Keratinocyte (primary cell): ENCODE measurements at regions not wholly inside any gene's neighbourhood (a gene's known extent, or its start where the extent isn't known, plus 50 kb on each side); places are given as distances from the start of the nearest gene placed in this dataset.

Experiments
- DNase-seq: peaks from one replicate; pipeline ENCODE4 v3.0.0-alpha.2; 2011; ENCODE audit warnings: low read depth, missing footprints, low spot score
- FAIRE-seq: peaks from 2 replicates; lab custom pipeline; 2011; peaks lifted over from hg19 to GRCh38; lab: Jason Lieb, UNC
- H2AFZ ChIP-seq: 2 replicates; pipeline ENCODE4 v1.6.0; 2012; ENCODE audit warnings: low read length, control low read depth, inconsistent platforms; ENCODE audit not compliant: control insufficient read depth
- H3K27ac ChIP-seq: 2 replicates; pipeline ENCODE4 v1.5.1; 2011; ENCODE audit warnings: low read length; ENCODE audit not compliant: control insufficient read depth, insufficient read depth
- H3K27me3 ChIP-seq: 3 replicates; pipeline ENCODE4 v1.6.0; 2011; ENCODE audit warnings: low read length; ENCODE audit not compliant: control insufficient read depth, insufficient read depth; ENCODE audit errors: extremely low read depth
- H3K36me3 ChIP-seq, 2 experiments: 2 replicates in 1 of 2; 3 replicates in 1 of 2; pipeline ENCODE4 v1.5.1; 2011; ENCODE audit warnings: low read length in 2 of 2, mild to moderate bottlenecking in 1 of 2; ENCODE audit not compliant: control insufficient read depth in 2 of 2, insufficient read depth in 2 of 2; ENCODE audit errors: extremely low read depth in 1 of 2
- H3K4me1 ChIP-seq: 3 replicates; pipeline ENCODE4 v1.5.1; 2011; ENCODE audit warnings: low read length; ENCODE audit not compliant: control insufficient read depth, insufficient read depth; ENCODE audit errors: extremely low read depth
- H3K4me2 ChIP-seq: 3 replicates; pipeline ENCODE4 v1.6.0; 2011; ENCODE audit warnings: low read depth, low read length; ENCODE audit not compliant: control insufficient read depth, insufficient read depth; ENCODE audit errors: extremely low read depth
- H3K4me3 ChIP-seq, 3 experiments: fragments of 200-600 bp in 1 of 3; sonication (generic) in 1 of 3; 2 replicates in 2 of 3; 3 replicates in 1 of 3; pipeline ENCODE4 v1.5.1; 2011 to 2016; ENCODE audit warnings: low read length in 3 of 3, mild to moderate bottlenecking in 3 of 3, control low read depth in 2 of 3, inconsistent platforms in 1 of 3, low read depth in 1 of 3, mixed read lengths in 1 of 3, mixed run types in 1 of 3, moderate library complexity in 1 of 3; ENCODE audit not compliant: control insufficient read depth in 2 of 3, insufficient read depth in 2 of 3; ENCODE audit errors: extremely low read depth in 1 of 3
- H3K79me2 ChIP-seq: 2 replicates; pipeline ENCODE4 v1.6.0; 2012; ENCODE audit warnings: low read length; ENCODE audit not compliant: control insufficient read depth, insufficient read depth
- H3K9ac ChIP-seq: 3 replicates; pipeline ENCODE4 v1.6.0; 2011; ENCODE audit warnings: low read length; ENCODE audit not compliant: control insufficient read depth, insufficient read depth; ENCODE audit errors: extremely low read depth
- H3K9me1 ChIP-seq: 3 replicates; pipeline ENCODE4 v1.6.0; 2011; ENCODE audit warnings: low read length; ENCODE audit not compliant: control insufficient read depth, insufficient read depth; ENCODE audit errors: extremely low read depth
- H3K9me3 ChIP-seq: 2 replicates; pipeline ENCODE4 v1.5.1; 2012; ENCODE audit warnings: low read depth, low read length; ENCODE audit not compliant: control insufficient read depth
- H4K20me1 ChIP-seq: 3 replicates; pipeline ENCODE4 v1.6.0; 2011; ENCODE audit warnings: low read length; ENCODE audit not compliant: control insufficient read depth, insufficient read depth; ENCODE audit errors: extremely low read depth
- EZH2 ChIP-seq: IDR thresholded peaks from one replicate; pipeline ENCODE4 v1.6.1; 2012; ENCODE audit warnings: inconsistent platforms, mild to moderate bottlenecking, low read length, moderate library complexity
- dilution Hi-C: fragments of 300-500 bp; cut with MboI; formaldehyde crosslinking; loops from one replicate; pipeline ENCODE4 v1.7.0; 2020; ENCODE audit warnings: low sequenced_read_pairs; ENCODE audit not compliant: extremely low pct_ligation_motif_present
- TF ChIP-seq, protein P1 (sequence below), 3 experiments: IDR thresholded peaks in 1 of 3; conservative IDR thresholded peaks in 1 of 3; optimal IDR thresholded peaks in 1 of 3; 2 replicates in 2 of 3; 3 replicates in 1 of 3; pipeline versions ENCODE3 to v1.5.1; 2011; ENCODE audit warnings: low read length in 3 of 3, mild to moderate bottlenecking in 3 of 3, moderate library complexity in 2 of 3, control low read depth in 1 of 3, inconsistent platforms in 1 of 3; ENCODE audit not compliant: insufficient read depth in 2 of 3; ENCODE audit errors: extremely low read depth in 1 of 3

DNA sequence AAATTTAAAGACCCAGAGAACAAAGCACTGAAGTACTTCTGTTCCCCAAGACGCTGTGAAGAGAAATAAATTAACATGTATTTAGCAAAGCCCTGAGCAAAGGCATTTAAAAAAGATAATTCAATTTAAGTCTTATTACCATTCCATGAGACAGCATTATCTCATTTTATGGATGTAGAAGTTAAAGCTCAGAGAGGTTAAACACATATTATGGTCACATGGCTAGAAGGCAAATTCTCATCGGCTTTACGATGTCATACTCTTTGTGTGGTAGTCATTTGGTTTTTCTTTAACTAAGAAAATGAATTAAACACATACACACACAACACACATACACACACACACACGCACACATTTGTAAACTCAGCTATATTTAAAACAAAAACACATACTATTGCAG lies 262.7 kb downstream of the HS3ST1 start:
- H2AFZ ChIP-seq, result no peak overlapping the region
- no peak overlapping the region for H3K9ac ChIP-seq
- H3K79me2 ChIP-seq, result no peaks in the 10 kb centered on the region
- no peak for DNase-seq
- dilution Hi-C loops, result no loop called here
- H3K4me2 ChIP-seq, result no peak overlapping the region
- H4K20me1 ChIP-seq, result no peaks in the 10 kb centered on the region
- no peak for TF ChIP-seq EZH2
- TF ChIP-seq, protein P1, sequence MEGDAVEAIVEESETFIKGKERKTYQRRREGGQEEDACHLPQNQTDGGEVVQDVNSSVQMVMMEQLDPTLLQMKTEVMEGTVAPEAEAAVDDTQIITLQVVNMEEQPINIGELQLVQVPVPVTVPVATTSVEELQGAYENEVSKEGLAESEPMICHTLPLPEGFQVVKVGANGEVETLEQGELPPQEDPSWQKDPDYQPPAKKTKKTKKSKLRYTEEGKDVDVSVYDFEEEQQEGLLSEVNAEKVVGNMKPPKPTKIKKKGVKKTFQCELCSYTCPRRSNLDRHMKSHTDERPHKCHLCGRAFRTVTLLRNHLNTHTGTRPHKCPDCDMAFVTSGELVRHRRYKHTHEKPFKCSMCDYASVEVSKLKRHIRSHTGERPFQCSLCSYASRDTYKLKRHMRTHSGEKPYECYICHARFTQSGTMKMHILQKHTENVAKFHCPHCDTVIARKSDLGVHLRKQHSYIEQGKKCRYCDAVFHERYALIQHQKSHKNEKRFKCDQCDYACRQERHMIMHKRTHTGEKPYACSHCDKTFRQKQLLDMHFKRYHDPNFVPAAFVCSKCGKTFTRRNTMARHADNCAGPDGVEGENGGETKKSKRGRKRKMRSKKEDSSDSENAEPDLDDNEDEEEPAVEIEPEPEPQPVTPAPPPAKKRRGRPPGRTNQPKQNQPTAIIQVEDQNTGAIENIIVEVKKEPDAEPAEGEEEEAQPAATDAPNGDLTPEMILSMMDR (optimal IDR thresholded peaks at IDR 0.05 in 1 of 3, IDR thresholded peaks at IDR 0.05 in 1 of 3, conservative IDR thresholded peaks at IDR 0.05 in 1 of 3; ENCODE audit: extremely low read depth in 1 of 3, insufficient read depth in 2 of 3, low read length in 3 of 3), result no peak
- no peak overlapping the region for H3K27ac ChIP-seq
- H3K9me1 ChIP-seq, result no peaks in the 10 kb centered on the region
- H3K4me1 ChIP-seq, result no peaks in the 10 kb centered on the region
- no peak overlapping the region for H3K4me3 ChIP-seq
- H3K36me3 ChIP-seq, result no peaks in the 10 kb centered on the region
- H3K9me3 ChIP-seq, result no peaks in the 10 kb centered on the region
- H3K27me3 ChIP-seq, result no peaks in the 10 kb centered on the region
- FAIRE-seq, result no peak

DNA sequence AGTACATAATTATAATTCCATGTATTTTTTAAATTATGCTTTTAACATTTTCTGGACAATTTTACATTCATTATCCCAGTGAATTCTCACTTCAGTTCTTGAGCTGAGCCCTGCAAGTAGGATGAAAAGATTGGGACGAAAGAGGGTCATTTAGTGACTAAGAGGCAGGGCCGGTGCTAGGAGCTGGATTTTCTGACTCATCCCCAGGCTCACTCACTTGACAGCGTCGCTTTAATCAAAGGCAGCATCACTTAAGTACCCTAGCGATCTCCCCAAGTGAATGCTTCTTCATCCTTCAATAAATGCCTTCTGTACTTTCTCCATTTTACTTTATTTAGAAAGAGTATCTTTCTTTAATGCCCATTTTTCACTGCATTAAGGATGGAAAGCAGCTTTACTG lies 263.6 kb downstream of the HS3ST1 start:
- no peak overlapping the region for H2AFZ ChIP-seq
- DNase-seq (no peak), FAIRE-seq (no peak)
- H4K20me1 ChIP-seq, result no peaks in the 10 kb centered on the region
- TF ChIP-seq, protein P1 (optimal IDR thresholded peaks at IDR 0.05 in 1 of 3, IDR thresholded peaks at IDR 0.05 in 1 of 3, conservative IDR thresholded peaks at IDR 0.05 in 1 of 3; ENCODE audit: extremely low read depth in 1 of 3, insufficient read depth in 2 of 3, low read length in 3 of 3), result no peak
- TF ChIP-seq EZH2, result no peak
- dilution Hi-C loops, result no loop called here
- H3K4me3 ChIP-seq, result no peak overlapping the region
- H3K36me3 ChIP-seq, result no peaks in the 10 kb centered on the region
- no peaks in the 10 kb centered on the region for H3K79me2 ChIP-seq
- no peaks in the 10 kb centered on the region for H3K9me3 ChIP-seq
- H3K27me3 ChIP-seq, result no peaks in the 10 kb centered on the region
- no peak overlapping the region for H3K4me2 ChIP-seq
- H3K9ac ChIP-seq, result no peak overlapping the region
- no peaks in the 10 kb centered on the region for H3K4me1 ChIP-seq
- no peaks in the 10 kb centered on the region for H3K9me1 ChIP-seq
- no peak overlapping the region for H3K27ac ChIP-seq
